Adrenal gland (tissue), 9 donors: ENCODE measurements at regions not wholly inside any gene's neighbourhood (a gene's known extent, or its start where the extent isn't known, plus 50 kb on each side); places are given as distances from the start of the nearest gene placed in this dataset.

ENCODE experiments used
- DNase-seq, 7 donors: peaks; one replicate each; pipeline ENCODE4 v3.0.0-alpha.2; 2019 to 2020
- H3K27ac ChIP-seq, 5 donors: fragments of 200-600 bp; sonication (generic) in 4 of 5; 1 replicate in 3 of 5; 2 replicates in 2 of 5; pipeline versions ENCODE4 v1.5.1 to v1.8.0; 2016 to 2020; ENCODE audit warnings: mild to moderate bottlenecking in 1 of 5
- H3K27me3 ChIP-seq: fragments of 200-600 bp; 2 replicates; pipeline ENCODE4 v1.8.0; 2021
- H3K36me3 ChIP-seq, 2 donors: fragments of 200-600 bp; replicated peaks in 1 of 2; 1 replicate in 1 of 2; 2 replicates in 1 of 2; pipeline versions ENCODE4 v1.5.1 to v1.8.0; 2018 to 2022
- H3K4me1 ChIP-seq, 2 donors: fragments of 200-600 bp; replicated peaks in 1 of 2; 1 replicate in 1 of 2; 2 replicates in 1 of 2; pipeline versions ENCODE4 v1.5.1 to v1.8.0; 2018 to 2021
- H3K4me3 ChIP-seq, 4 donors: fragments of 200-600 bp; sonication (generic) in 3 of 4; one replicate each; pipeline ENCODE4 v1.5.1; 2016 to 2018
- H3K9me3 ChIP-seq, 3 donors: fragments of 200-600 bp; sonication (generic) in 1 of 3; replicated peaks in 1 of 3; 1 replicate in 2 of 3; 2 replicates in 1 of 3; pipeline versions ENCODE4 v1.5.1 to v1.8.0; 2016 to 2021
- POLR2A ChIP-seq, 2 donors: fragments of 450-650 bp; IDR thresholded peaks; one replicate each; pipeline ENCODE4 v1.6.1; 2017; ENCODE audit warnings: antibody characterized with exemption in 2 of 2, mild to moderate bottlenecking in 2 of 2, moderate library complexity in 1 of 2
- WGBS, 4 donors: extraction: QIAGEN DNeasy Blood & Tissue Kit in 2 of 4; methylation state at CpG; one replicate each; pipeline versions ENCODE4 v1.1.5 to v1.1.7; 2013 to 2017; 5-methylcytosine and 5-hydroxymethylcytosine counted together
- intact Hi-C, 2 donors: fragments of 100-400 bp; cut with DNase I; formaldehyde crosslinking; loops; one replicate each; pipeline versions ENCODE4 v1.14.1 to v1.15.0; 2022 to 2023
- TF ChIP-seq, protein P1 (sequence below), 6 experiments: fragments of 450-650 bp in 4 of 6; fragments of 200-600 bp in 2 of 6; sonication (generic) in 1 of 6; IDR thresholded peaks; 1 replicate in 5 of 6; 2 replicates in 1 of 6; pipeline versions ENCODE4 v1.5.1 to v1.8.0; 2016 to 2021; ENCODE audit warnings: antibody characterized with exemption in 6 of 6, mild to moderate bottlenecking in 2 of 6, moderate library complexity in 1 of 6
- donor health status: healthy with polysubstance abuse.
- donor health status: Bipolar disorder and iron deficiency.
- donor health status: DM: yes; HTN: yes; CAD: no.
- donor health status: DM: no; HTN: no; CAD: no.
- donor health status: DM: no; HTN: no; CAD: no.

DNA sequence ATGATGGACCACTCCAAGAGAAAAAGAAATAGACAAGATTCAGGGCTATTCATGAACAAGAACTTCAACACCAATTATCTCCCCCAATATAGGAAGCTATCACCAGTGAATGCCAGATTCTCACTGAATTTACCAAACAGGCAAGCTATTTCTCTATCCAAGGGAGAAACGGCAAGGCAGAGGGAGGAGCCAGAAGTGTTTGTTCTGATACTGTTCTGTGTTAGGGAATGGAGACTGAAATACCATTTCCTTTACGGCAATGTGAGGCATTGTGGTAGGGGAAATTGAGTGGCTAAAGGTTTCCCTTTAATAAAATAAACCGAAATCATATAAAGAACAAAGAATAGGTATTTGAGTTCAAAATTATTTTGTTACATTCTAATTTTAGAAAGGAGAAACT, 68.0 kb upstream of the ALDH1A1 start:
- no peak for TF ChIP-seq POLR2A (IDR thresholded peaks at IDR 0.05)
- TF ChIP-seq, protein P1, sequence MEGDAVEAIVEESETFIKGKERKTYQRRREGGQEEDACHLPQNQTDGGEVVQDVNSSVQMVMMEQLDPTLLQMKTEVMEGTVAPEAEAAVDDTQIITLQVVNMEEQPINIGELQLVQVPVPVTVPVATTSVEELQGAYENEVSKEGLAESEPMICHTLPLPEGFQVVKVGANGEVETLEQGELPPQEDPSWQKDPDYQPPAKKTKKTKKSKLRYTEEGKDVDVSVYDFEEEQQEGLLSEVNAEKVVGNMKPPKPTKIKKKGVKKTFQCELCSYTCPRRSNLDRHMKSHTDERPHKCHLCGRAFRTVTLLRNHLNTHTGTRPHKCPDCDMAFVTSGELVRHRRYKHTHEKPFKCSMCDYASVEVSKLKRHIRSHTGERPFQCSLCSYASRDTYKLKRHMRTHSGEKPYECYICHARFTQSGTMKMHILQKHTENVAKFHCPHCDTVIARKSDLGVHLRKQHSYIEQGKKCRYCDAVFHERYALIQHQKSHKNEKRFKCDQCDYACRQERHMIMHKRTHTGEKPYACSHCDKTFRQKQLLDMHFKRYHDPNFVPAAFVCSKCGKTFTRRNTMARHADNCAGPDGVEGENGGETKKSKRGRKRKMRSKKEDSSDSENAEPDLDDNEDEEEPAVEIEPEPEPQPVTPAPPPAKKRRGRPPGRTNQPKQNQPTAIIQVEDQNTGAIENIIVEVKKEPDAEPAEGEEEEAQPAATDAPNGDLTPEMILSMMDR (IDR thresholded peaks at IDR 0.05), result no peak
- H3K36me3 ChIP-seq, result no peaks in the 10 kb centered on the region
- no peak overlapping the region for H3K4me3 ChIP-seq
- no peaks in the 10 kb centered on the region for H3K27me3 ChIP-seq
- no peaks in the 10 kb centered on the region for H3K9me3 ChIP-seq
- WGBS, 4 donors, result 70 to 89% (median 73%) methylated on average over 3 of the region's 3 CpGs
- H3K27ac ChIP-seq, result no peak overlapping the region
- peaks cover 7 to 9% of the 10 kb centered on the region in 2 donors for H3K4me1 ChIP-seq
- intact Hi-C loops, result loop anchor here (10.0 kb wide), 2 partner anchors 64 to 136 kb away; no protein-coding TSS in a partner anchor
- DNase-seq, result no peak

DNA sequence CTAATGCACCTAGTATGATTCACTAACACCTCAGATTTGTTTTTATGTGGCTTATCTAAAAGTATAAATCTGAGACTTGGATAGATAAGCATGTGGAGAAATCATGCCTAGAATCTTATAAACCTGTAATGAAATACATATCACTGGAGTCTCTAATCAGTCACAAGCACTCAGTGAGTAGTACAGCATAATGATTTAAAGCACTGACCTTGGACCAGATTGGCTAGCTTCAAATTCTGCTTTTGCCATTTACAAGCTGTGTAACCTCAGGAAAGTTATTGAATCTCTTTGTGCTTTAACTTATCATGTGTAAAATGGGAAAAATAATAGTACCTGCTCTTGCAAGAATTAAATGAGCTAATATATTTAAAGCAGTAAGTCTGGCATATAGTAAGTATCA, 61.2 kb upstream of the ALDH1A1 start:
- H3K9me3 ChIP-seq, result no peaks in the 10 kb centered on the region
- peak in 1 of 7 donors; percentile 18 for DNase-seq
- H3K4me1 ChIP-seq, result peaks cover 0 to 16% of the 10 kb centered on the region in 2 donors

DNA sequence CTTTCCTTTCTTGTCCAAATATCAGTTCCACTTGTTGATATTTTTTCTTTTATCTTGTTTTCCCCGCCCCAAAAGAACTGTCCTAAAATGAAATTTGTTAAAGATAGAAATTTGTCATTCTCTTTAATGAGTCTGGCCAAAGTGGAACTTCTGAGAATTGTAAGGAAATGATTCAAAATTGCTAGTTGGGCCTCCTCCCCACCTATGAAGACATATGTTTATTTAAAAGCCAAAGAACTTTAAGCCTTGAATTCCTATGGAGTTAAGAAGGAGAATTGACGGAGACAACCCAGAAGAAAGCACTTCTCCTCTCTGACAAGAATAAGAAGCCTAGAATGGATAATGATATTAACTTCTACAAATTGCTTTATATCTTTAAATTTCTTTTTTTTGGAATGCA, 59.1 kb upstream of the ALDH1A1 start:
- Histone ChIP-seq H3K36me3 (no peaks in the 10 kb centered on the region), H3K27ac (no peak overlapping the region), H3K9me3 (no peaks in the 10 kb centered on the region), H3K4me1 (peaks cover 0 to 16% of the 10 kb centered on the region in 2 donors), H3K4me3 (no peak overlapping the region), H3K27me3 (peaks cover 5% of the 10 kb centered on the region)
- 78 to 87% (median 84%) methylated on average over 2 of the region's 2 CpGs for WGBS, 4 donors
- intact Hi-C loops, result no loop called here
- TF ChIP-seq, protein P1 (IDR thresholded peaks at IDR 0.05), result no peak
- no peak for TF ChIP-seq POLR2A (IDR thresholded peaks at IDR 0.05)
- DNase-seq, result no peak

More for the DNA sequence above, 61.2 kb upstream of the ALDH1A1 start:
- Histone ChIP-seq H3K27ac (no peak overlapping the region), H3K36me3 (no peaks in the 10 kb centered on the region), H3K27me3 (no peaks in the 10 kb centered on the region), H3K4me3 (no peak overlapping the region)
- TF ChIP-seq, protein P1 (IDR thresholded peaks at IDR 0.05), result no peak
- no peak for TF ChIP-seq POLR2A (IDR thresholded peaks at IDR 0.05)
- intact Hi-C loops, result no loop called here

DNA sequence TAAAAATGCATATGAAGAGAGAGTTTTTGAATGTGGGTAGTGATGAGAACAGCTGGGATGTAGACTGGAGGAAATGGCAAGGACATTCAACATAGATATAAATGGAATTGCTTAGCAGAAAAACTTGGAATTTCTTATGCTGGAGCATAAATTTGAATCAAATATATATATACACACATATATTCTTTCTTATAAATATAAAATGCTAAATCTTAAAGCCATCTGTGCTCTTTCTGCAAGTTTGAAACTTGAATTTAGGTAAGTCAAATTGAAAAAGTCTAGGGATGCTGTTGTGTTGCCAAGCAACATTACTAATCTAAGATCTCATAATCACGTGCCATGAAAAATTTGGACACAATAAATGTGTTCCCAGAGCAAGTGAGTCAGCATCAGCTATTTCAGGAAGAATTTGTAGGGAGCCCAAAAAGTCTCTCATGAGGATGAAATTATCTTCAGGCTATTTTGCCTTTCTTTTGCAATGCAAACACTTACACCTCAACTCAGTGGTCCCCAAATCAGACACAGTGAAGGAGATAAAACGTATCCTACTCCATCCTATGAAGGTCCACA, 58.4 kb upstream of the ALDH1A1 start:
- no peak for TF ChIP-seq POLR2A (IDR thresholded peaks at IDR 0.05)
- TF ChIP-seq, protein P1 (IDR thresholded peaks at IDR 0.05), result no peak
- peak in 1 of 7 donors; percentile 15 for DNase-seq
- peaks cover 0 to 16% of the 10 kb centered on the region in 2 donors for H3K4me1 ChIP-seq
- H3K36me3 ChIP-seq, result no peaks in the 10 kb centered on the region
- no peak overlapping the region for H3K4me3 ChIP-seq
- H3K27me3 ChIP-seq, result peaks cover 5% of the 10 kb centered on the region
- intact Hi-C loops, result no loop called here
- WGBS, 4 donors, result 28 to 48% (median 44%) methylated on average over 2 of the region's 2 CpGs
- no peak overlapping the region for H3K27ac ChIP-seq
- no peaks in the 10 kb centered on the region for H3K9me3 ChIP-seq
